Osteocyte (in vitro differentiated cells): ENCODE measurements at regions not wholly inside any gene's neighbourhood (a gene's known extent, or its start where the extent isn't known, plus 50 kb on each side); places are given as distances from the start of the nearest gene placed in this dataset.
A peak's percentile ranks its signal among the peaks of the same experiment; 100 is the strongest.

Experiments used
- DNase-seq: peaks from one replicate; pipeline ENCODE4 v3.0.0; 2021; ENCODE audit warnings: mixed read lengths; ENCODE audit not compliant: unreplicated experiment; ENCODE audit errors: extremely low spot score
- H3K27ac Mint-ChIP-seq: one replicate; pipeline ENCODE4 v1.8.0; 2021; ENCODE audit warnings: mild to moderate bottlenecking, mixed read lengths; ENCODE audit not compliant: unreplicated experiment
- H3K27me3 Mint-ChIP-seq: one replicate; pipeline ENCODE4 v1.8.0; 2021; ENCODE audit warnings: mixed read lengths; ENCODE audit not compliant: unreplicated experiment
- H3K36me3 Mint-ChIP-seq: one replicate; pipeline ENCODE4 v1.8.0; 2021; ENCODE audit warnings: mixed read lengths; ENCODE audit not compliant: unreplicated experiment
- H3K4me1 Mint-ChIP-seq: one replicate; pipeline ENCODE4 v1.8.0; 2021; ENCODE audit warnings: mixed read lengths; ENCODE audit not compliant: unreplicated experiment
- H3K4me3 Mint-ChIP-seq: one replicate; pipeline ENCODE4 v1.8.0; 2021; ENCODE audit warnings: mild to moderate bottlenecking, moderate library complexity, mixed read lengths; ENCODE audit not compliant: unreplicated experiment
- H3K9me3 Mint-ChIP-seq: one replicate; pipeline ENCODE4 v1.8.0; 2021; ENCODE audit warnings: mixed read lengths; ENCODE audit not compliant: unreplicated experiment
- TF ChIP-seq, protein P1 (sequence below): fragments of 200-600 bp; sonication (generic); IDR thresholded peaks from 2 replicates; pipeline ENCODE4 v1.5.0; 2021; ENCODE audit warnings: antibody characterized with exemption, mild to moderate bottlenecking, moderate library complexity

DNA sequence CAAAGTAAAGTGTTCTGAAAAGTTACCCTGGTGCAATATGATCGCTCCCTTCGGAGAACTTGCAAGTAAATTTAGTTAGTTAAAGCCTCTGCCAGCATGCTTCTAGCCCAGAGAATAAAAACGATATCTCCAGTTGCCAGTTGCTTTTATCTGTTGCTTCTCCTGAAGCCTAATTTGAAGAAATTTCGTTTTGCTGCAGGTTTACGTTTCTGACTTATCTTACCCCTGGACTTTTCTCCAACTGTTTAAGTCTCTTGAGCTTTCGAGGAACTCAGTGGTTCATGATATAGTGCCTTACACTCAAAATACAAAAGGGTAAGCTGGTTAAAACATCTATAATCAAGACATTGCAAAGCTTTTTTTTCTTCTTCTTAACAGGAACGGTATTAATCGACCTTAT lies 131.1 kb downstream of the FAM161A start:
- H3K27me3 Mint-ChIP-seq = peaks cover 20% of the 10 kb centered on the region

DNA sequence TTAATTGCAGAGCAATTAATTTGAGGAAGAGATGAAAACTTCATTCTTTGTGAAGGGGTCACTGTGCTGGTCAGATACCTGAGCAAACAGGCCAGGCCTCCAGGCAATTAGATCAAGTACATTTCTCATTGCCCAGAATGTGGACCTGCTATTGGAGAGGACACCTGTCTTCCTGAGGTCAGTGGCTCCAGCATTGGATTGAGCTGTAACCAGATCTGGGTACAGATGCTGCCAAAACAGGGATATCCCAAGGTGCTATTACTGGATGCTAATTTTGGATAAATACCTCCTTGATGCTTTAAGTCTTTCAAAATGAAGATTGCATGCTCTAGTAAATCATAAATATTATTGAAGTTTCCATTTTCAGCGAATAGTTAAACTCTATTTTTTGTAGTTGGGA lies 131.5 kb downstream of the FAM161A start:
- no peaks in the 10 kb centered on the region for H3K4me1 Mint-ChIP-seq
- H3K9me3 Mint-ChIP-seq = peaks cover 10% of the 10 kb centered on the region
- H3K27ac Mint-ChIP-seq = no peak overlapping the region
- no peak overlapping the region for H3K4me3 Mint-ChIP-seq
- TF ChIP-seq, protein P1, sequence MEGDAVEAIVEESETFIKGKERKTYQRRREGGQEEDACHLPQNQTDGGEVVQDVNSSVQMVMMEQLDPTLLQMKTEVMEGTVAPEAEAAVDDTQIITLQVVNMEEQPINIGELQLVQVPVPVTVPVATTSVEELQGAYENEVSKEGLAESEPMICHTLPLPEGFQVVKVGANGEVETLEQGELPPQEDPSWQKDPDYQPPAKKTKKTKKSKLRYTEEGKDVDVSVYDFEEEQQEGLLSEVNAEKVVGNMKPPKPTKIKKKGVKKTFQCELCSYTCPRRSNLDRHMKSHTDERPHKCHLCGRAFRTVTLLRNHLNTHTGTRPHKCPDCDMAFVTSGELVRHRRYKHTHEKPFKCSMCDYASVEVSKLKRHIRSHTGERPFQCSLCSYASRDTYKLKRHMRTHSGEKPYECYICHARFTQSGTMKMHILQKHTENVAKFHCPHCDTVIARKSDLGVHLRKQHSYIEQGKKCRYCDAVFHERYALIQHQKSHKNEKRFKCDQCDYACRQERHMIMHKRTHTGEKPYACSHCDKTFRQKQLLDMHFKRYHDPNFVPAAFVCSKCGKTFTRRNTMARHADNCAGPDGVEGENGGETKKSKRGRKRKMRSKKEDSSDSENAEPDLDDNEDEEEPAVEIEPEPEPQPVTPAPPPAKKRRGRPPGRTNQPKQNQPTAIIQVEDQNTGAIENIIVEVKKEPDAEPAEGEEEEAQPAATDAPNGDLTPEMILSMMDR = no peak
- no peaks in the 10 kb centered on the region for H3K36me3 Mint-ChIP-seq
- peak; percentile 6 for DNase-seq
- peaks cover 16% of the 10 kb centered on the region for H3K27me3 Mint-ChIP-seq

More for the DNA sequence above, 131.1 kb downstream of the FAM161A start:
- H3K27ac Mint-ChIP-seq = no peak overlapping the region
- DNase-seq = peak; percentile 1
- no peaks in the 10 kb centered on the region for H3K4me1 Mint-ChIP-seq
- TF ChIP-seq, protein P1 = no peak
- H3K4me3 Mint-ChIP-seq = no peak overlapping the region
- H3K36me3 Mint-ChIP-seq = no peaks in the 10 kb centered on the region
- peaks cover 10% of the 10 kb centered on the region for H3K9me3 Mint-ChIP-seq

DNA sequence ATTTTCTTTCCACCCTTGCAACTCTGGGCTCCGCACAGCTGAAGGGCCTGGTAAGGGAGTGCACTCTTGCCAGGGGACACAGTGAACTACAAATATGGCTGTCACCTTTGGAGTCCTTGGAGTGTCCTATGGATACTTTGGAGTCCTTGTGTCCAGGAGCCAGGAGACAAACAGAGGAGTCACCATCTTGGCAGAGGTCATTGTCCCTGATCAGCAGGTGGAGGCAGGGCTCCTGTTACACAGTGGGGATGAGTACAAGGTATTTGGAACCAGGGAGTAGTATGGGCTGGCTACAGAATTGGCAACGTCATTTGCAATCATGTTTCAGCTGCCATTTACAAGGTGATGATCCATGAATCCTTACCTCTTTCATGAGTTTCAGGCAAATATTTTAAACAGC lies 132.5 kb downstream of the FAM161A start:
- Mint-ChIP-seq H3K27me3 (peaks cover 16% of the 10 kb centered on the region), H3K36me3 (no peaks in the 10 kb centered on the region), H3K9me3 (peaks cover 5% of the 10 kb centered on the region), H3K4me3 (no peak overlapping the region), H3K27ac (no peak overlapping the region), H3K4me1 (no peaks in the 10 kb centered on the region)
- TF ChIP-seq, protein P1 = no peak
- DNase-seq = no peak

DNA sequence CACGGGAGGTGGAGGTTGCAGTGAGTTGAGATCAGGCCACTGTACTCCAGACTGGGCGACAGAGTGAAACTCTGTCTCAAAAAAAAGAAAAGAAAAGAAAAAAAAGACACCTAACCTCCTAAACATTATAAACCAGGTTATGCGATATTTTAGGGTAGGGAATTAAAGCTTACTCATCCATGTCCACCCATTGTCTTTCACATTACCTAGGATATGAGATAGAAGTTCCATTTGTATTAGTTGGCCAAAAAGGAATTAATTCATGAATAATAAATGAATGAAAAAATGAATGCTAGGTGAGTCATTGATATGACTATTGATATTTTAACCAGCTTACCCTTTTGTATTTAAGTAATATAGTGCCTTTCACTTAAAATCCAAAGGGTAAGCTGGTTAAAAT lies 132.9 kb downstream of the FAM161A start:
- no peak for DNase-seq
- Mint-ChIP-seq H3K36me3 (no peaks in the 10 kb centered on the region), H3K4me1 (no peaks in the 10 kb centered on the region)

DNA sequence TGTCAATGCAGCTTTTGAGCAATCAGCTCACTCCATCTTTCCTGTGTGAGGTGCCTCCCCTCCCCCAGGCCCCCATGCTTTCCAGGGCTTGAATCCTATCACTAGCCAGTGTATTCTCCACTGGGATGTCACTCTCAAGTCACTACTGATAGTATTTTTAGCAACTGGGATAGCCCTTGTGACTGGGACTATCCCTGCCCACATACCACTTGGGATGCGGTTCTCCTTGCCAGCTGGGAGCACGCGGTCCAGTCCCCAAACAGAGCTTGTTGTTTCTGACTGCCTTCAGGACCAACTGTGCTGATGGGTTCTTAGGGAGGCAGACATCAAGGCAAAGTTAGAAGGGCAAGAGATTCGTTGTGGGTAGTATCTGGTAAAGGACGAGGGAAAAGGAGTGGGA lies 134.9 kb downstream of the FAM161A start:
- no peak overlapping the region for H3K4me3 Mint-ChIP-seq
- TF ChIP-seq, protein P1 = no peak
- H3K4me1 Mint-ChIP-seq = no peaks in the 10 kb centered on the region
- no peaks in the 10 kb centered on the region for H3K36me3 Mint-ChIP-seq
- H3K27ac Mint-ChIP-seq = no peak overlapping the region
- no peak for DNase-seq
- no peaks in the 10 kb centered on the region for H3K9me3 Mint-ChIP-seq
- H3K27me3 Mint-ChIP-seq = peaks cover 16% of the 10 kb centered on the region

More for the DNA sequence above, 132.9 kb downstream of the FAM161A start:
- Mint-ChIP-seq H3K9me3 (peaks cover 1% of the 10 kb centered on the region), H3K27me3 (peaks cover 16% of the 10 kb centered on the region), H3K4me3 (no peak overlapping the region), H3K27ac (no peak overlapping the region)
- TF ChIP-seq, protein P1 = no peak
